Neural progenitor cell (in vitro differentiated cells): ENCODE measurements at regions not wholly inside any gene's neighbourhood (a gene's known extent, or its start where the extent isn't known, plus 50 kb on each side); places are given as distances from the start of the nearest gene placed in this dataset.

ENCODE experiments used
- CTCF ChIP-seq: fragments of 200-600 bp; sonication (generic); IDR thresholded peaks from 2 replicates; pipeline ENCODE4 v1.5.1; 2017; ENCODE audit warnings: antibody characterized with exemption, mild to moderate bottlenecking
- EZH2 ChIP-seq: fragments of 200-600 bp; sonication (generic); IDR thresholded peaks from 2 replicates; pipeline ENCODE4 v1.6.1; 2017; ENCODE audit warnings: antibody characterized with exemption, mild to moderate bottlenecking, moderate library complexity
- EZH2phosphoT487 ChIP-seq: fragments of 200-600 bp; sonication (generic); IDR thresholded peaks from 2 replicates; pipeline ENCODE4 v1.6.1; 2017; ENCODE audit warnings: antibody characterized with exemption

DNA sequence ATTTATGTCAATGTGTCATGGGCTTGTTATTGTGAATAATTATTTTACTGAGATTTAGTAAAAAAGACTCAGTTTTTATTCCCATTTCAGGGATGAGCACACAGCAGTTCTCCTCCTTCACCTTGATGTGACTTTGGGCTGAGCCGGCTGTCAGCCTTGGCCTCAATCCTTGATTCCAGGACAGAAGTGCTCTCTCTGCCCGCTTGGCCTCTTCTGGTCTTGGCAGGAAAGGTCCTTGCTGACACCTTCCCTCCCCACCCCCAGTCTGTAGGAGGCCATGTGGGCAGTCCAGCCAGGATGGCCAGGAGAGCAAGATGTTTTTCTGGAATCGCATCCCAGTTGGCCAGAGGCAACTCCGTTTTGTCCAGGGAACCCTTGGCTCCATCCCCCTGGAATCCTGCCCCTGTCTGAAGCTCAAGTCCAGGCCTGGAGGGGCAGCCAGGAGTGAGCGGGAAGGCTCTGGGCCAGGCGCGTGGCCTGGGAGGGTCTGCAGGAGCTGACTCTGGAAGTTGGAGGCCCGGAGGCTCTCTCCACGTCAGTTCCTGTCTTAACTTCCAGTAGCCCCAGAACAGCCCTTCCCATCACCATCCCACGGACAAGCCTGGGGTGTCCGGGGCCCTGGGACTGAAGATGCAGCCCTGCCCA is 100.9 kb downstream of the PDGFA start:
- TF ChIP-seq CTCF: no peak
- no peak for TF ChIP-seq EZH2phosphoT487
- no peak for TF ChIP-seq EZH2
